T1000 (cell line): ENCODE measurements at regions not wholly inside any gene's neighbourhood (a gene's known extent, or its start where the extent isn't known, plus 50 kb on each side); places are given as distances from the start of the nearest gene placed in this dataset.
"Not testable (repeated sequence)": the region's sequence is repeated elsewhere in the genome, so short reads cannot be mapped to it uniquely, and the experiment has no call there.

ENCODE experiments used
- DNase-seq: peaks from one replicate; lab custom pipeline; 2025; ENCODE audit warnings: mixed read lengths; lab: John Stamatoyannopoulos, UW

- DNase-seq = no peak
Measured at GRCh38 chr3:135393898-135394525, 571.5 kb upstream of the PPP2R3A start.

- no peak for DNase-seq
Measured at GRCh38 chr3:135412475-135412874, 553.1 kb upstream of the PPP2R3A start.

GRCh38 chr3:135416182-135416581 lies 549.3 kb upstream of the PPP2R3A start:
- DNase-seq = no peak

DNA sequence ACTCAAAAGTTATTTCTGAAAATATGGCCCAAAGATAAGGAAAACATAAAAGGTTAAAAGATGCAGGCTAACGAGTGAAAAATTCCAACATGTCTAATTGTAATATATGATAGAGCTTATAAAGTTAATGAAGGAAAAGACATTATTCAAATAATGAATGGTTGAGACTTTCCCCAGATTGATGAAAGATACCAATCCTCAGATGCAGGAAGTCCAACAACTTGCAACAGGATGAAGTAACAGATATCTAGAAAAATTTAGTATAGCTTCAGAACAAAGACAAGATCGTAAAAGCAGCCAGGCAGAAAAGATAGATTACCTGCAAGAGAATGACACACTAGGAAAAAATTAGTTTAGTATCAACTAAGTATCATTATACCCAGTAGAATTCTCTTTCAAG lies 546.4 kb upstream of the PPP2R3A start:
- no peak for DNase-seq

- no peak for DNase-seq
Measured at GRCh38 chr3:135426508-135426907, 539.0 kb upstream of the PPP2R3A start.

GRCh38 chr3:135432402-135432801 lies 533.1 kb upstream of the PPP2R3A start:
- DNase-seq = no peak

GRCh38 chr3:135438889-135439597 lies 526.5 kb upstream of the PPP2R3A start:
- not testable (repeated sequence) for DNase-seq

- not testable (repeated sequence) for DNase-seq
Measured at GRCh38 chr3:135439632-135440031, 525.9 kb upstream of the PPP2R3A start.

DNA sequence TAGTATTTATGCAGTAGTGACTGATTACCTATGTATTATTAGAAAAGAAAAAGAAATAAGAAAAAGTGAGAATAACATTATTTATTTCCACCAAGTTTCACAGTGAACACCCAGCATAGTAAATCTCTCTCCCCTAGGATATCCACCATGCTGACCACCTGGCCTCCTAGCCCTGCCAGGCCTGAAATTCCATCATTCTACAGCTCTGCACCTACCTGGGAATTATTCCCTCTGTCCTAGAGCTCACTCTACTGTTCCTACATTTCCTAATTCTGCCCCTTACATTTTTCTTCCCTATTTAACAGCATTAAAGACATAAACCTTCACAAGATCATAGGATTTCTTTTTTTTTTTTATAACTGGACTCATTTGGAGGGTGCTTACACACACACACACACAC lies 525.3 kb upstream of the PPP2R3A start:
- no peak for DNase-seq

DNA sequence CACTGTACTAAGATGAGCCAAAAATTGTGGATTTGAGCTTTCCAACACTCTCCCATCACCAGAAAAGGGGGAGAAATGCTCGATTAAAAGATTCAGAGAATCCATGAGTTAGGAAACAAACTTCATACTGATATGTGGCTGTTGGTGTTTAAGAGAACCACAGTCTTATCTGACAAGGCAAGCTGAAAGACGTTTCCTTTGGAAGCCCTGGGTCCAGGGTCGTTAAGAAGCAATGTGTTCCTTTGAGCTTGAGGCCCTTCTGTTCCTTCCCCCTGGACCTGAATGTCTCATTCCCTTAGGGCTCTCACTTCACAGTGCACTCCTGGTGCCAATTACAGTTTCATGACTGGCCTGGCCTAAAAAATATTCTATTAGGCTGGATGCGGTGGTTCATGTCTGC lies 524.8 kb upstream of the PPP2R3A start:
- DNase-seq = no peak

GRCh38 chr3:135444058-135444457 lies 521.5 kb upstream of the PPP2R3A start:
- no peak for DNase-seq

DNA sequence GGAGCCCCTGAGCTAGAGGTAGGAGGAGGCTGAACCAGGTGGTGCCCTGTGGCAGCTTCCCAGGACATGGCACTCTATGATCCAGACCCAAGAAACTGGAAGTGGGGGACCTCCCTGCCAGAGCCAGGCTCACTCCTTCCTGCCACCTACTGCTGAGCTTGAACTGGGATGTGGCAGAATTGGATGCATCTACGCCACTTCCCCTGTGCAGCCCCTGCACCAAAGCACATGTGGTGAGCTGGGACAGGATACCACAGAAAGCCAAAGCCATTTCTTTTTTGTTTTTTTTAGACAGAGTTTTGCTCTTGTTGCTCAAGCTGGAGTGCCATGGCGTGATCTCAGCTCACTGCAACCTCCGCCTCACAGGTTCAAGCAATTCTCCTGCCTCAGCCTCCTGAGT lies 518.0 kb upstream of the PPP2R3A start:
- DNase-seq = no peak

- DNase-seq = no peak
Measured at GRCh38 chr3:135448520-135448919, 517.0 kb upstream of the PPP2R3A start.

GRCh38 chr3:135449046-135449445 lies 516.5 kb upstream of the PPP2R3A start:
- no peak for DNase-seq

GRCh38 chr3:135451037-135451785 lies 514.3 kb upstream of the PPP2R3A start:
- DNase-seq = no peak

DNA sequence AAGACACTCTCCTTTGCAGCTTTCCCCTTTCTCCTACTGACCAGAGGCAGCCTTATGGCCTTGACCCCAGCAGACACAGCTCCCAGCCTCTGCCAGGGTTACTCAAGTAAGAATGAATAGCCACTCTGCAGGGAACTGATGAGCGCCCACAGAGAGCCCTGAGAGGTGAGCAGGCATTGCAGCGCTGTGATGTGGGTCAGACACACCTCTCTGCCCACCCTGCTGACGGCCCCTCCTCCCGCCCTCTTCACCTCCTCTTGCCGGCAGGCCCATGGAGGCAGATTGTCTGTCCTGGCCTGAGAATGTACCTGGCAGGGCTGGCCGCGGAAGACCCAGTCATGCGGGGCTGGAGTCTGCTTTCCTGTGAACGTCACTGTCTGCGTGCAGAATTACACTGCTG lies 512.6 kb upstream of the PPP2R3A start:
- DNase-seq = no peak

DNA sequence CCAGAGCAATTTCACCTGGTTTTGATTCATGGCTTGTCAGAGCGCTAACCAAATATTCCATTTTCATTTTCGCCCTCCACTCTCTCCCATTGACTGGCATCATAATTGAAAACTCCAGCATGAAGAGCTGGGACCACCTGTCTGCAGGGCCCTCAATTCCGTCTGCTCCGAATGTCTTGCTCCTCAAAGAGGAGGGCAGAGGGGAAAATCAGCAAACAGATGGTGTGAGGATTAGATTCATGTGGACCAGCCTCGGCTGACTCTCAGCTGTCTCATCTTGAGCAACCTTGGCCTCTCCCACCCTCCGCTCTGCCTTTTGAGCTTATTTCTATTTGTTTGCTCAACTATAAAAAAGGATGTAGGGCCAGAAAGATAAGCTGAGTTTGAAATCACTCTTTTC lies 512.2 kb upstream of the PPP2R3A start:
- DNase-seq = no peak

DNA sequence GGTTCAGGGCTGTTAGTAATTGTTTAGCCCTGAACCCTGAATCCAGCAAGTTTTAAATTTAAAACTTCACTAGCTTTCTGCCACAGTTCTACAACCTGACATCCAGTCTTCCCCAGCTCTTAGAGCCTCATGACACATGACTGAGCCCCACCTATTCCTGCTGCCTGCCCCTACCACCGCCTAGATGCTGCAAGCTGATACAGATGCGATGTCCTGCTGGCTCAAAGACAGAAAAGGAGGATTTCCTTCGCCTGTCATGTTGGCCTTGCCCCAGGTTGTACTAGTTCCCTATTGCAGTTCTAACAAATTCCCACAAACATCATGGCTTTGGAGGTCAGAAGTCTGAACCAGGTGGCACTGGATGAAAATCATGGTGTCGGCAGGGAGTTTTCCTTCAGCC lies 510.6 kb upstream of the PPP2R3A start:
- no peak for DNase-seq

GRCh38 chr3:135456108-135456790 lies 509.3 kb upstream of the PPP2R3A start:
- no peak for DNase-seq

DNA sequence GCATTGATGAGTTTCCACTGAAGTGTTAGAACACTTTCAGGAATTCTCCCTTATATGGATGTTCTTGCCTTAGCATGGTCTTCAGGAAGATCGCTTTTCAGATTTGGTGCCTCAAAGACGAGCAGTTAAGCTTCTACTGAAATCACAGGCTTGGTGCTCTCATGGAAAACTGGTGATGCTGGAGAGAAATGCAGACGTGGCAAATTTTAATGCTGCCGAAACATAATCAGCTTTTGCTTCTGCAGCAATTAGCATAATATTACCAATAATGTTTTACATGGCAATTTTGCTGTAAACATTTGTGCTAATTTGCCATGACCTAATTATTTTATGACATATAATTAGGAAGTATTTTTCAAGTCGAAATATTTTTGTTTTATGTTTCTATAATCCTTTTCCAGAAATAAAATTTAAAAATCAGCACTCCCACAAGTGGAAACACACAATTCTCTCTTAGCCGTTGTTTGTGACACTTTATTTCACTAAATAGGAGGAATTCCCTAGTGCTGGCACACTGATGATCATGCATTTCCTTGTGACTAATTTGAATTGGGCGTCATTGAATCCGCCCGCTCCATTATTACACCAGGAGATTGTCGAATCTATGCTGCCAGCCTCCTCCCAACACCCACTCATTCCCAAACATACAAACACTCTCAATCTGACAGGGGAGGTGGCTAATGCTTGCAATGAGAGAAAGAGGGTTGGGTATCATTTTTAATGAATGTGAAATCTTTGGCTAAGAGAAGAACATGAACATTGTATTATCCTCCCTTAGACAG lies 506.8 kb upstream of the PPP2R3A start:
- DNase-seq = no peak

- no peak for DNase-seq
Measured at GRCh38 chr3:135460273-135460672, 505.3 kb upstream of the PPP2R3A start.

DNA sequence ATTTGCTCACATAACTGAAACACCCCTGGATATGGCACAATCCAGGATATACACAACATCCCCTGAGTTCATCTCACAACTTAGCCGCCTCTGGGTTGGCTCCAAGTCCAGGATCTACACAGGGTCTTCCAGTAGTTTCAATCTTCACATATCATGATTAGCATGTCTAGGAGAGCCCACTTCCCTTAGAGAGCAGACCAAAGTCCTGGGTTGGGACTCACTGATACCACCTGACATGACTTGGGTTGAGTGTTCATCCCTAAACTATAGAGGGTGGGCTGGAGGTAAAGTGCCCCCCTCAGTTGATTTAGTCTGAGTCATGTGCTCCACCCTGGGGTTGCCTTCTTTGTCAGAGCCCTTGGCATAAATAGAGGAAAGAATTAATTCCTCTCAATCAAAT lies 493.6 kb upstream of the PPP2R3A start:
- DNase-seq = no peak
